ENCODE measurements at regions not wholly inside any gene's neighbourhood (a gene's known extent, or its start where the extent isn't known, plus 50 kb on each side); places are given as distances from the start of the nearest gene placed in this dataset.

DNA sequence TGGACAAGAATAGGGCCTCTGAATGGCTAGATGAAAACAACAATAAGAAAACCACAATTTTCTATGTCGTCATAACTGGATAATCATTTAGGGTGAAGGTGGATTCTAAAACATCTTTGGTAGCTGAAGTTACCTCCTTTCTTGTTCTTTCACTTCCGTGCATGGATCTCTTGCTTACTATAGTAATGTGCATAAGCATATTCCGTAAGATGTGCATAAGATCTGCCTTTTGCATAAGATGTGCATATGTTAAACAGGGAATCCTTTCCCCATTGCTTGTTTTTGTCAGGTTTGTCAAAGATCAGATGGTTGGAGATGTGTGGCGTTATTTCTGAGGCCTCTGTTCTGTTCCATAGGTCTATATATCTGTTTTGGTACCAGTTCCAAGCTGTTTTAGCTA, 353.6 kb downstream of the MTX2 start:
- no peak for DNase-seq

GRCh38 chr2:176626796-176627195, 357.6 kb downstream of the MTX2 start:
- DNase-seq, result no peak

- no peak for DNase-seq
Observed at GRCh38 chr2:176628438-176628837, 359.2 kb downstream of the MTX2 start.

- no peak for DNase-seq
Observed at GRCh38 chr2:176633754-176634153, 364.5 kb downstream of the MTX2 start.

DNA sequence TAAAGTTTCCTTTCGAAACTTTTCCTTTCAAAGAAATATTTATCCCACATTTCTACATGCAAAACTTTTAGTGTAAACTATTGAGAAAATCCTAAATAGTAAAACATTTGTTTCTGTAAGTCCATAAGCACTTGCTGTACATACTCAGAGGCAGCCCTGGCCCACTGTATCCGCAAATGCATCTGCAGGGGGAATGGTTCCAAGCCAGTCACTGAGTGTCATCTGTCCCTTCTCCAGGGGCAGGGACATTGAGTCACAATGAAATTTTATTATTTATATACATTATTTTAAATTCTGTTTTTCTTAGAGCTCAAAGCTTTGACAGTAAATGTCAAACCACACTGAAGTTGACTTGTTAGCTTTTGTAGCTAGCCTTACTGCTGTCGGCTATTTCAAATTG, 367.2 kb downstream of the MTX2 start:
- DNase-seq, result no peak

GRCh38 chr2:176637142-176637485, 367.9 kb downstream of the MTX2 start:
- DNase-seq, result no peak

GRCh38 chr2:176637486-176638166, 368.4 kb downstream of the MTX2 start:
- no peak for DNase-seq

GRCh38 chr2:176638167-176639015, 369.1 kb downstream of the MTX2 start:
- DNase-seq, result peak; percentile 68

- no peak for DNase-seq
Observed at GRCh38 chr2:176639016-176639343, 369.7 kb downstream of the MTX2 start.

- DNase-seq, result no peak
Observed at GRCh38 chr2:176639671-176640070, 370.4 kb downstream of the MTX2 start.

- DNase-seq, result no peak
Observed at GRCh38 chr2:176641436-176641835, 372.2 kb downstream of the MTX2 start.

DNA sequence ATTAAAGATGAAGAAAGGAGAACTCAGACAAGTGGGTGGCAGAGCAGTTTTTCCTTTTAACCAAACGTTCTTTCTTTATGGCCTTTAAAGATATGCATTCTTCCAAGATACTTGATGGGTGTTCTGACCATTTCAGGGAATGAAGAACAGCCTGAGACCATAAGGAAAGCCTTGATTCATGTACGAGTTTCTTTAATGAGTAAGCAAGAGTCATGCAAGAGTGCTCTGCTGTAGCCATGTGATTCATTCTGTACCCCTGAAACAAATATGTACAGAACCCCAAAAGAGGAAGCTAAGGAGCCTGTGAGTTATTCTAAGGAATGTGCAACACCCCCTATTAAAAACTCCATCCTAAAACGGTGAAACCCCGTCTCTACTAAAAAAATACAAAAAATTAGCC, 372.8 kb downstream of the MTX2 start:
- DNase-seq, result no peak

GRCh38 chr2:176643646-176644045, 374.4 kb downstream of the MTX2 start:
- no peak for DNase-seq

GRCh38 chr2:176645494-176645893, 376.3 kb downstream of the MTX2 start:
- DNase-seq, result no peak

DNA sequence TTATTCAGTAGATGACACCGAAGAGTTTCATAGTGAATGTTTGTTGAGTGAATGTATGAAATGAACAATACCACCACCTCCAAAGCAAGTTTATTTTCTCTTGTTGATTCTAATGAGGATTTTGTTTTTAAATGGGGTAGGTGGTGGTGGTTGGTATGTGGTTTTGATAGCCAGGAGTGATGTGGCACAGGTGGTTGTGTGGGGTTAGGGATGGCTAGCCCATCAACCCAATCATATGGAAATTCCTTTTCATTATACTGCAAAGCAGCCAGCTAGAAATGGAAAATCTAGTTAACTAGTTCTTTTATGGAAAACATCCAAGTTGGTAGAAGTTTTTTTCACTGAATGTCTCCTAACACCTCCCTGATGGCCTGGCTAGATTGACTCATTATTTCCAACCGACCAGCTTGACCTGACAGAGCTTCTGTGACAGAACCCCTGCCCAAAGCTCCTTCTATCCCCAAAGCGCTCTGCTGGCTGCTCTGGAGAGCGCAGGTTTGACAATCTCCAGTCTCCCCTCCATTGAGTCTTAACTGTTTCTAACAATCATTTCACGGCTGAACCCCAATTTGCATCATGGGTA, 376.9 kb downstream of the MTX2 start:
- no peak for DNase-seq

GRCh38 chr2:176647325-176648165, 378.3 kb downstream of the MTX2 start:
- no peak for DNase-seq

GRCh38 chr2:176648700-176649297, 379.6 kb downstream of the MTX2 start:
- DNase-seq, result no peak

DNA sequence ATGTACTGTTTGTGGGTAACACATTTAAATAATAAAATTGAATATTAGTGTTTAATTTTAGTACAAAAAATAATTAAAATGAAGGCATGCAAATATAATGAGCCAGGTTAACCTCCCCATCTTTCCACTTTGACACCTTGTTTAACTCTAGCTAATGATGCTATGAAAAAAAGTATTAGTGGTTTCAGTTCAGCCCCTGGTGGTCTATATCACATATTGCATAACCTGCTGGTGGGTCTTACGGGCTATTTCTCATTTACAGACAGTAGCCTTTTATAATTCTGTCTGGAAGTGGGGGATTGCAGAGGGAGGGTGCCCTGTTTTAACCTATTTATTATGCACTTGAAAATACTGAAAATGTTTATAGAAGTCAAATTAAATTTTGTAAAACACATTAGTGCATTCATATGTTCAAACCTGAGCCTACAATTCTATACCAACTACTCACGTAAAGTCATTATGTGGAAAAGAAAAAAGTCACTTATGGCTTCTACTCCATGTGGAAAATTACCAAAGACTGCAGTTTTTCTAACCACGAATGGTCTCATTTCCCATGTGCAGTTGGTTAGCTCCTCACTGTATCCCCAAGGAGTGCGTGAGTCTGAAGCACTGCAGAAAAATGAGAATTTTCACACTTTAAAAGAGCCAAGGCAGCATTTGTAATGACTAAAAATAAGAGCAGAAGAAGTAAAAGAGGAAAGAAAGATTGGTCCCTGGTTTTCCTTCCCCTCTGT, 381.0 kb downstream of the MTX2 start:
- DNase-seq, result peak; percentile 9

GRCh38 chr2:176650838-176651555, 381.8 kb downstream of the MTX2 start:
- DNase-seq, result no peak

DNA sequence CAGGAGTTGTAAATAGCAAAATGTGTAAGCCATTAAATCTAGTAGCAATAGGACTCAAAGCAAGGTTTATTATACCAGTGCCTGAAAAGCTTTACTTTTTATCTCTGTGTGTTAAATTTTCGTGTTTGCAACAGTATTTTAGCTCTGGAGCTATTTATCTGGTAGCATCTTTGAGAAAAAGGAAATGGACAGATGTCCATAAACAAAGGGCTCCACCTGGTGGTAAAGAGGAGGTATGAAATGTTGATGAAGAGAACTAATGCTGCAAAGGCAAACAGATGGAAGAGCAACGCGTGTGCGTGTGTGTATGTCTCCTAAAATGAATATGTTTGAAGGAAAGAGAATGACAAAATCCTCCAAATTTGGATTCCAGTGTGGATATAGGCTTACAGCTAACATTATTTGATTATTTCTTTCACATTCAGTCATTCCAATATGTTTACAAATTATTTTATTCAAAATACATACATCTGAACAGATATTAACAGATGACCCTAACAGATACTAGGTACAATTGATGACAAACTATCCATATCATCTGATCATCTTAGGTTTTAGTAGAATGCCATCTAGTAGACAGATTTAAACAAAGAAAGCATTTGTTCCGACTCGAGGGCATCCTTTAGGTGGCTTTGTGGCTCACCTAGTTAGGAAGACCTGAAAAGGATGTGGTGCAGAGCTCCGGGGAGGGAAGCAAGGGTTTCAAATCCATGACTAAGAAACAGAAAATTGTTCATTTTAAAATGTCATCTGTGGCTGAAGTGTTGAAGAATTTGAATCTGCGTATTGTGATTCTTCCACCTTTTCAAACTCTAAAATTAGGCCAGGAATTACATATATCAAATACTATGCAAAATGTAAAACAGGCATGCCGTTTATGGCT, 383.3 kb downstream of the MTX2 start:
- peak; percentile 52 for DNase-seq
